ENCODE measurements at regions not wholly inside any gene's neighbourhood (a gene's known extent, or its start where the extent isn't known, plus 50 kb on each side); places are given as distances from the start of the nearest gene placed in this dataset.

- TF ChIP-seq MAX (IDR thresholded peaks at IDR 0.05), result no peak
- TF ChIP-seq, protein P1, sequence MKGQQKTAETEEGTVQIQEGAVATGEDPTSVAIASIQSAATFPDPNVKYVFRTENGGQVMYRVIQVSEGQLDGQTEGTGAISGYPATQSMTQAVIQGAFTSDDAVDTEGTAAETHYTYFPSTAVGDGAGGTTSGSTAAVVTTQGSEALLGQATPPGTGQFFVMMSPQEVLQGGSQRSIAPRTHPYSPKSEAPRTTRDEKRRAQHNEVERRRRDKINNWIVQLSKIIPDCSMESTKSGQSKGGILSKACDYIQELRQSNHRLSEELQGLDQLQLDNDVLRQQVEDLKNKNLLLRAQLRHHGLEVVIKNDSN (IDR thresholded peaks at IDR 0.05), result no peak
- no peak for TF ChIP-seq TAF1 (IDR thresholded peaks at IDR 0.05; ENCODE audit: low read depth)
- no peak for TF ChIP-seq RAD21 (IDR thresholded peaks at IDR 0.05; ENCODE audit: low read depth)
- TF ChIP-seq ZBTB7A (IDR thresholded peaks at IDR 0.05; ENCODE audit: low read depth), result no peak
- no peak for TF ChIP-seq EP300 (IDR thresholded peaks at IDR 0.05; ENCODE audit: borderline replicate concordance)
Measured at GRCh38 chr9:90734631-90735030, 67.0 kb upstream of the SYK start.
